Left cardiac atrium (tissue), 4 donors: ENCODE measurements at regions not wholly inside any gene's neighbourhood (a gene's known extent, or its start where the extent isn't known, plus 50 kb on each side); places are given as distances from the start of the nearest gene placed in this dataset.

Experiments used
- ATAC-seq, 2 donors: fragments of 200-7000 bp; cut with Tn5 transposase; one replicate each; pipeline ENCODE4 v1.9.1; 2020; ENCODE audit warnings: mild to moderate bottlenecking in 2 of 2, moderate library complexity in 2 of 2
- DNase-seq: peaks from one replicate; pipeline ENCODE4 v3.0.0-alpha.2; 2020
- intact Hi-C, 2 donors: fragments of 100-400 bp; cut with DNase I; formaldehyde crosslinking; loops; one replicate each; pipeline versions ENCODE4 v1.14.1 to v1.15.1; 2022 to 2023
- donor health status: DM: no; HTN: yes; CAD: no.
- donor health status: DM: no; HTN: yes; CAD: no; lungs with severe emphysema.
- donor health status: DM: yes; HTN: yes; CAD: no.
- donor health status: Dilated cardiomyopathy.

DNA sequence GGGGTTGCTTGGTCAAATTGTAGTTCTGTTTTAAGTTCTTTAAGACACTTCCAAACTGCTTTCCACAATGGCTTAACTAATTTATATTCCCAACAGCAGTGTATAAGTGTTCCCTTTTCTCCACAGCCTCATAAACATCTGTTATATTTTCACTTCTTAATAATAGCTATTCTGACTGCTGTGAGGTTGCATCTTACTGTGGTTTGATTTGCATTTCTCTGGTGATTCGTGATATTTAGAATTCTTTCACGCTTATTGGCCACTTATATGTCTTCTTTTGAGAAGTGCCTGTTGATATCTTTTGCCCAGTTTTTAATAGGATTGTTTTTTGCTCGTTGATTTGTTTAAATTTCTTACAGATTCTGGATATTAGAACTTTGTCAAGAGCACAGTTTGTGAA, 278.6 kb upstream of the ITM2A start:
- no peak for ATAC-seq
- intact Hi-C loops = no loop called here
- DNase-seq = no peak

DNA sequence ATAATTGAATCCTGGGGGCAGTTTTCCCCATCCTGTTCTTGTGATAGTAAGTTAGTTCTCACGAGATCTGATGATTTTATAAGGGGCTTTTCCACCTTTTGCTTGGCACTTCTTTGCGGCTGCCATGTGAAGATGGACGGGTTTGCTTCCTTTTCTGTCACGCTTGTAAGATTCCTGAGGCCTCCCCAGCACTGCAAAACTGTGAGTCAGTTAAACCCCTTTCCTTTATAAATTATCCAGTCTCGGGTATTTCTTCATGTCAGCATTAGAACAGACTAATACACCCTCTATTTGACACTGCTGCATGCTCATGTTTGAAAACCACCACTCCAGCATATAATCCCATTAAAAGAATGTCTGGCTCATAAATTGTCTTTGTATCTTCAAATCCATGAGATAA, 264.4 kb upstream of the ITM2A start:
- ATAC-seq = no peak
- intact Hi-C loops = no loop called here

DNA sequence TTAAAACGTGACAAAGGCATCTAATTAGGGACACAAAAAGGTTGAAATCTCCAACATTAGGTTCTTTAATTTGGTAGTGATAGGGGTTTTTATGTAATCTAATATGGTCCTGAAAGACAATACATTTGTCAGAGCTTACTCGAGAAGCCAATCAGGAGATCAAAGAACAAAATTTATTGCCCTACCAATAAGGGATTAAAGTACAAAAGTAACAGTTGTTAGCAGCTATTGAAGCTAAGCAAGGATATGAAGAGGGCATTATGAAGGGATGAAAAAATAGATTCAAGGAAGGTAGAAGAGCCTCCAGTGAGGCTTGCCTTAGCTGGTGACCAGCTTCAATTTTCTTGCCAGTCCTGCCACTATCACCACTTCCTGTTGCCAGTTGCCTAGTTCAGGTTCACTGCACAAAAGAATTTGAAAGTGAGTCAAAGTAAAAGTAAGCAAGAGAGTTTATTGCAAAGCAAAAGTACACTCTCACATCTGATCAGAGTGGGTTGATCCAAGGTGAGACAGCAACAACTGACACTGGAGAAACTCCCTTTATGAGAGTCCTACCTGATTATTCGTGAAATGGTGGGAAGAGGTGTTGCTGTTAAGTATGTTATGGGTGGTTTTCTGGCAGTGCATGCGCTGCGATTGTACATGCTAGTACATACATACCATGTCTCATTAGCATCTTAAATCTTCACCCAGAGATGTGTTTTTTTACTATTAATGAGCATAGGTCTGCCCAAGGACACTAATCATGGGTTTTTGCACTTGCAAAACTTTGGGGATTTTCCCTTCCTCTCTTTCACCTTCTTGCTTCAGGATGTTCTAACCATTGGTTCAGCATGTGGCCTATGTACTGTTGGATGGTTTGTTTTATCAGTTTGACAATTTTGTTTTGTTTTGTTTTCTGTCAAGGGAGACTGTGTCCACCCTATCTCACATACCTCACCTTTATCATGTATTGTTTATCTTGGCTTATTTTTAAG, 263.2 kb upstream of the ITM2A start:
- DNase-seq = no peak
- no peak for ATAC-seq
- intact Hi-C loops = no loop called here

More for the DNA sequence above, 264.4 kb upstream of the ITM2A start:
- no peak for DNase-seq

DNA sequence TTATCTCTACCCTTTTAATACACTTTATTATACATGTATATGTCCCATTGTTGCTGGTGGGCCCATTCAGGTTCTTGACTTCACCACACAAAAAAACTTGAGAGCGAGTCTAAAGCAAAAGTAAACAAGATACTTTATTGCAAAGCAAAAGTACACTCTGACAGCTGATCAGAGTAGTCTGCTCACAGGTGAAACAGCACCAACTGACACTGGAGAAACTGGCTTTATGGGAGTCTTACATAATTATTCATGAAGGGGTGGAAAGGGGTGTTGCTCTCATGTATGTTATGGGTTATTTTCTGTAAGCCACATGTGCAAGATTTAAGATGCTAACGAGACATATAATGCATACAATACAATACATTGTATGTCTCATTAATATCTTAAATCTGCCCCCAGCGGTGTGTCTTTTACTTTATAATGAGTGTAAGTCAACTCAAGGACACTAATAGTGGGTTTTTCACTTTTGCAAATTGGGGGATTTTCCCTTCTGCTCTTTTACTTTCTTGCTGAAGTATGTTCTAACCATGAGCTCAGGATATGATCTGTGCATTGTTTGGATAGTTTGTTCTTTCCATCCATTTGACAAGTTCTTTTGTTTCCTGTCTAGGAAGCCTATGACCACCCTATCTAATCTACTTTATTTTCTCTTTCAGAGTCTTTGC, 256.1 kb upstream of the ITM2A start:
- ATAC-seq (no peak), DNase-seq (no peak)
- intact Hi-C loops = no loop called here

DNA sequence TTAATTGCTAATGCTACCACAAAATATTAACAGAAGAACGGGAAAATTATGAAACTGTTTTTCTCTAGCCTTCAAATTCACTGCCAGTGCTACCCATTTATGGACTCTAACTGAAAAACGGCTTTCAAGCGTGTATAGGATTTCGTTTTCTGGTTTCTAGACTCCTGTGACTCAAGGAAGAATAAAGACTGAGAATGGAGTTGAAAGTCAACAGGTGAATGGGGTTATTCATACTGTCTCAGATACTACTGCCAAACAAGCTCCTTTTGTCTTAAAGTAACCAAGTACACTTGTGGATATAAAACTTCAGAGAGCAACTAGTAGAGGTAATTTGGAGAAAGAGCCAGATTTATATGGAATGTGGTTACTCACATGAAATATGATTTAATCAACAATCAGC, 251.1 kb upstream of the ITM2A start:
- no peak for DNase-seq
- no peak for ATAC-seq
- intact Hi-C loops = no loop called here

DNA sequence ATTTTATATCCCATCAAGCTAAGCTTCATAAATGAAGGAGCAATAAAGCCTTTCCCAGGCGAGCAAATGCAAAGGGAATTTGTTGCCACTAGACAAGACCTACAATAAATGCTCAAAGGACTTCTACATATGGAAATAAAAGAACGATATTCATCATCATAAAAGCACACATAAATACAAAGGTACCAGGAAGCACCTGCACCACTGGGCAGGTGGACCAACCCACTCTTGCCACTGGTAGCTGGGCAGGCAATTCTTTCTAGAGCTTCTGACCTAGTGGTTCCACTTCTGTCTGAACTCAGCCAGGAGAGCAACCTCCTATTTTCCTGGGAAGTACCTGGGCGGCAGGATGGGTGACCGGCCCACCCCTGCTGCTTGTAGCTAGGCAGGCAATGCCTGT, 237.2 kb upstream of the ITM2A start:
- DNase-seq = no peak
- ATAC-seq = no peak
- intact Hi-C loops = no loop called here

DNA sequence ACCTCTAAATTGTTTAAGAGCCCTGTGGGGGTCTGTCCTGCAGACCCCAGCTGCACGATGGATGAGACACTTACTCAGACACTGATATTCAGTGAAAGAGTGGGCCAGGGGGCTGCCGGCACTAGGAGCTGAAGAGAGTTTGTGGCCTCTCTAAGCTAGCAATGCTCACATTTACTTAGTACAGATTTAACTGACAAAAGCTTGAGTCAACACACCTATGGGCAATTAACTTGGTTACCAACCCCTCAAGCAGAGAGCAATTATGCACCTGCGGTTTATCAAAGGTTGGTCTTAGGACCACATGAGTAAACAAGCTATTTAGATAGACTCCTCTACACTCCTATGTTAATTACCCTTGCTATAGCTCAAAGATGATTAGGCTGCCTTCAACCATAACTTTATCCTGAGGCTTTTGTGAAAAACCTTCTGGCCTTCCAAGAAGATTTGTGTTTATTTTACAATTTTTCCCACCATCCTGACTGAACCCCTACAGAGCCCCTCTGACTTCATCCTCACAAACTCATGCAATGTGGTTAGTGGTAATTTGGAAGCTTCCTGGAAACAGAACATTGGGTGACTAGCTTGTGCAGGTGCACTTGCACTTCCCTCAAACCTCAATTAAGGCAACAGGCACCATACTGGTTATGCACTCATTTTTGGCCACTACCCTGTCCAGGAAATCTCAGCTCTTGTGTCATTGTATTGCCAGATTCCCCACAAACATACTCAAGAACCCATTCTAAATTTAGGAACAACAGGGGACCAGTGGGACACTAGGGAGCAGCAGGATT, 234.4 kb upstream of the ITM2A start:
- intact Hi-C loops = no loop called here
- ATAC-seq (no peak), DNase-seq (no peak)

DNA sequence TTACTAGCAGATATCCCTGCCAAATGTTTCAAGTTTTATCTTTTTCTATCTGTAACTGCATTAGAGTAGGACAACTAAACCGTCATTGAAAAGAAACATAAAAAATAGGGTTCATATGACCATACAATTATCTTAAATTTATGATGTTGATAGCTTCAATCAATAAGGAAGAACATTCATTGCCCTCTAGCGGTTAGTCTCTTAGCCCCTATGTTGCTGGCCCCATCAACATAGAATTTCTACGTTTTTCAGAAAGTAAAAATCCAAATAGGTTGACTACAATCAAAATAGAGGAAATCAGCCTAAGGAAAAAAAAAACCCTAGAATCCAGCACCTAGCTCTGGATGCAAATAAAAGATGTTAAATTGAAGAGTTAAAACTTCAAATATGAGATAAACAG, 225.1 kb upstream of the ITM2A start:
- ATAC-seq = no peak
- intact Hi-C loops = no loop called here
- DNase-seq = no peak

DNA sequence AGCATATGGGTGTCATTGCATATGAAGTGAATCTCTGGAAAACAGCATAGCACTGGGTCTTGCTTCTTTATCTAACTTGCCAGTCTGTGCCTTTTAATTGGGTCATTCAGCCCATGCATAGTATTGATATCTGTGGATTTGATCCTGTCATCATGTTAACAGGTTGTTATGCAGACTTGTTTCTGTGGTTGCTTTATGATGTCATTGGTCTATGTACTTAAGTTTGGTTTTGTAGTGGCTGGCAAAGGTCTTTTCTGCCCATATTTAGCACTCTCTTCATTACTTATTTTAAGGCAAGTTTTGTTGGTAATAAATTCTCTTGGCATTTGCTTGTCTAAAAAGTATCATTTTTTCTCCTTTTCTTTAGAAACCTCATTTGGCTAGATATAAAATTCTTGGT, 221.1 kb upstream of the ITM2A start:
- ATAC-seq = no peak
- DNase-seq = no peak
- intact Hi-C loops = no loop called here

DNA sequence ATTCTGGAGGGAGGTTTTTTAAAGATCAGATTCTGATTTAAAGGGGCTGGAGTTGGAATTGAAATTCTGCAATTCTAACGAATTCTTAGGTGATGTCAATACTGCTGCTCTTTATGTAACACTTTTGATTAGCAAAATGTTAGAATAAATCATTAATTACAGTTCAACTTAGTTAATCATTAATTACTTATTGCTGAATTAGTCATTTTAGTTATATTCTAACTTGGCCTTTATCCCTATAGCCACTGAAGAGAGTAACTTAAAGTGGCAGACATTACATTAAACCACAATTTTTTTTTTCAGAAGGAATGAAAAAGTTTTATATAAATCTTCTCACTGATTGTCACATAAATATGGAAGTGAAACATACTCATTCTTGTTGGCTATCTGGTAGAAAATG, 206.6 kb upstream of the ITM2A start:
- DNase-seq (no peak), ATAC-seq (no peak)
- intact Hi-C loops = no loop called here

DNA sequence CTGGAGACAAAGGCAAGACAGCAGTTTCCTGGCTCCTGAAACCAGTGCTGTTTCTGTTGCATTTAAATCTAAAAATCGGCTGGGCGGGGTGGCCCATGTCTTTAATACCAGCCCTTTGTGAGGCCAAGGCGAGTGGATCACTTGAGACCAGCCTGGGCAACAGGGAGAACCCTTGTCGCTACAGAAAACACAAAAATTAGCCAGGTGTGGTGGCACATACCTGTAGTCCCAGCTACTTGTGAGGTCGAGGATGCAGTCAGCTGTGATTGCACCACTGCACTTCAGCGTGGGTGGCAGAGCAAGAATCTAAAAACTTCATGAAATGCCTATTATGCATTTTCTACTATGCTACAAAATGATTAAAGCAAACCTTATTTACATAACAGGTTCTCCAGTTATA, 205.4 kb upstream of the ITM2A start:
- no peak for DNase-seq
- intact Hi-C loops = no loop called here
- no peak for ATAC-seq

DNA sequence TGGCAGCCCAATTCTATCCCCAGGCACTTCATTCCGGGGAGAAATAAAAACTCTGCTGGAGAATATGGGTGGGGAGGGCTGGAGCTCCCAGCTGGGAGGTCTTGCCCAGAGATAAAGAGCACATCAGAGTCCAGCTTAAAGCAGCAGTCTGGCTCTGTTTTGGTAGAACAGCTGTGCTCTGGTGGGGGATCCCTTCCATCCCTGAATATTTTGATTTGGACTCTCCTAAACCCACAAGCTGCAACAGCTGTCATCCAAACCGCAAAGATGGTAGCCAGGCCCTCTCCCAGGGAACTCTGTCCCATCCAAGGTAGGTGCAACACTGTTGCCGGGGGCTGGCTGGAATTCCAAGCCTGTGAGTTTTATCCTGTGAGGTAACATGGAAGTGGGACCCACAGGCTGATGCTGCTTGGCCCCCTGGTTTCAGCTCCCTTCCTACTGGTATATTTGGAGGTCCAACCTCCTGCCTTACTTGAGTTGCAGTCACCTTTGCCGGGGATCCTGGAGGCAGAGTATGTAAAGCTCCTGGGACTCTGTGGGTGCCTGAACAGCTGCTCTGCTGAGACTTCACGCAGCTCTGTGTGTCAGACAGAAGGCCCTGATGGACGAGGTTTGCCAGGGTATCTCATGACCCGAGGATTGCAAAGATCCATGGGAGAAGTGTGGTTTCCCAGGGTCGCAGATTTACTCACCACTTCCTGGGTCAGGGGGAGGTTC, 203.5 kb upstream of the ITM2A start:
- ATAC-seq = peak in 1 of 2 donors; percentile 53
- intact Hi-C loops = no loop called here
- DNase-seq = no peak

DNA sequence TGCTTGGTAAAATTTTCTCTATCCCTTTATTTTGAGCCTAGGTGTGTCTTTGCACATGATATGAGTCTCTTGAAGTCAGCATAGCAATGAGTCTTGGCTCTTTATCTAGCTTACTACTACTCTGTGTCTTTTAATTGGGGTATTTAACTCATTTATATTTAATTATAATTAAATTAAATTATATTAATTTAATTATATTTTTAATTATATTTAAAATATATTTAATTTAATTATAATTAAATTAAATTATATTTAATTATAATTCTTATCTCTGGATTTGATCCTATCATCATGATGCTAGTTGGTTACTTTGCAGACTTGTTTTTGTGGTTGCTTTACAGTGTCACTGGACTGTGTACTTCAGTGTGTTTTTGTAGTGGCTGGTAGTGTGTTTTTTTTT, 201.2 kb upstream of the ITM2A start:
- ATAC-seq (no peak), DNase-seq (no peak)

DNA sequence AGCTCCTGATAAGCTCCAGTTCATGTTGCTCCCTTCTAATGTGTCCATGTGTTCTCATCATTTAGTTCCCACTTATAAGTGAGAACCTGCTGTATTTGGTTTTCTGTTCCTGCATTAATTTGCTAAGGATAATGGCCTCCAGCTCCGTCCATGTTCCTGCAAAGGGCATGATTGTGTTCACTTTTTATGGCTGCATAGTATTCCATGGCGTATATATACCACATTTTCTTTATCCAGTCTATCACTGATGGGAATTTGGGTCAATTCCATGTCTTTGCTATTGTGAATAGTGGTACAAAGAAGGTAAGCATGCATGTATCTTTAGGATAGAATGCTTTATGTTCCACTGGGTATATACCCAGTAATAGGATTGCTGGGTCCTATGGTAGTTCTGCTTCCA, 197.2 kb upstream of the ITM2A start:
- intact Hi-C loops = no loop called here
- DNase-seq = no peak
- no peak for ATAC-seq

More for the DNA sequence above, 201.2 kb upstream of the ITM2A start:
- intact Hi-C loops = no loop called here

DNA sequence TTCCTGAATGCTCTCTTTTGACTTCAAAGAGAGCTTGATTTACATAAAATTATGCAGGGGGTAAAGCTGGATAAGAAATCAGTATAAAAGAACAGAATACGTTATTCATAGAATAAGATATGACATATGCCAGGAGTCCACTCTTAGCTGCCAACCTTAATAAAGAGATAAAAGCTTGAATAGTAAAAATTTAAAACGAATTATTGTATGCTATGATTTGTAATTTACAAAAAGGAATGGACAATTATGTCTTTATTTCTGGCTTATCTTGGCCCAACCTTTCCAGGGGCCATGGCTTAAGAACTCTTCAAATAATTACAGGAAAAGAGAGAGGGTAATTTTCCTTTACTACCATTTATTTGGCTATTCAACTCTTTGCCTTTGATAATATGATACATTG, 192.2 kb upstream of the ITM2A start:
- no peak for ATAC-seq
- intact Hi-C loops = no loop called here
- no peak for DNase-seq

DNA sequence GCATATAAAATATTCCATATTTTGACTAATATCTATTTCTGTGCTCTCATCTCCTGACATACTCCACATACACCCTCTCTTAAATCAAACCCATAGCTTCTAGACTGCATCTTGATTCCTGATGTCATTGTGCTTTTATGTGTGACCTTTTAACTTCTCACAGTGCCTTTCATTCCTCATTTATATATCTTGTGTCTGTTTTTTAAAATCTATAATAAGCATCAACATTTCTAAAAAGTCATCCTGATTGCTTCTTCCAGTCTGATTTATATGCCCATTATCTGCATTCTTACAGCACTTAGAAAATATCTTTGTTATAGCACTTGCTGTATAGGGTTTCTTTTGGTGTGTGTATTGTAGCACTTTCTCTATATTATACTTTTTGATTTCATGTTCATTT, 190.1 kb upstream of the ITM2A start:
- intact Hi-C loops = no loop called here

DNA sequence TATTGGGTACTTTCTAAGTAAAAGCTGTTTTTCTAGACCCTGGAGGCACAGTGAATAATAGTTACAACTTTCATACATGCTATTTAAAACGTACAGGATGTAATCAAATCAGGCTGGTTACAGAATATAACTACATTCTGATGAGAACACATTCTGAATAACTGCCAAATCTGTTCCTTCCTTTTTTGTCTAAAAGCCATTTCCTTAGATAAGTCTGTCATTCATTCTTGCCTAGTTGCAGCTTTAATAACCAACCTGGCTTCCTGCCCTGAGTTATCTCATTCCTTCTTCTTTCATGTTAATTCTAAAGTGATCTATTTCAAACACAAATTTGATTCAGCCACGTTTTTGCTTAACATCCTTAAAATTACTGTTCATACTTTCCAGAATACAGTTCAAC, 189.7 kb upstream of the ITM2A start:
- intact Hi-C loops = no loop called here
- ATAC-seq (no peak), DNase-seq (no peak)

More for the DNA sequence above, 190.1 kb upstream of the ITM2A start:
- no peak for ATAC-seq
- no peak for DNase-seq

DNA sequence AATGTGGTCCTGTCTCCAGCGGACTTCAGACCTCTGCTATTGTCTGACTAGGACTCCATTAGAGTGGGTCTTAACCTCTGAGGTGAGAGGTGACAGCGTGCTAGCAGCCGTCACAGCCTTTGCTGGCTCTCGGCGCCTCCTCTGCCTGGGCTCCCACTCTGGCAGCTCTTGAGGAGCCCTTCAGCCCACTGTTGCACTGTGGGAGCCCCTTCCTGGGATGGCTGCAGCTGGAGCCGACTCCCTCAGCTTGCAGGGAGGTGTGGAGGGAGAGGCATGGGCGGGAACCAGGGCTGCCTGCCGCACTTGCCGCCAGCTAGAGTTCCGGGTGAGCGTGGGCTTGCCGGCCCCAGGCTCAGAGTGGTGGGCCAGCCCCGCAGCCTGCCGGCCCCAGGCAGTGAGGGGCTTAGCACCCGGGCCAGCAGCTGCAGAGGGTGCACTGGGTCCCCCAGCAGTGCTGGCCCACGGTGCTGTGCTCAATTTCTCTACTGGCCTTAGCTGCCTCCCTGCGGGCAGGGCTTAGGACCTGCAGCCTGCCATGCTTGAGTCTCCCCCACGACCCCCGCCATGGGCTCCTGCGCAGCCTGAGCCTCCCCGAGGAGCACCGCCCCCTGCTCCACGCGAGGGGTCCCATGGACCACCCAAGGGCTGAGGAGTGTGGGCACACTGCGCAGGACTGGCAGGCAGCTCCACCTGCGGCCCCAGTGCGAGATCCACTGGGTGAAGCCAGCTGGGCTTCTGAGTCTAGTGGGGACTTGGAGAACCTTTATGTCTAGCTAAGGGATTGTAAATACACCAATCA, 163.4 kb upstream of the ITM2A start:
- ATAC-seq (no peak), DNase-seq (no peak)
- intact Hi-C loops = no loop called here

DNA sequence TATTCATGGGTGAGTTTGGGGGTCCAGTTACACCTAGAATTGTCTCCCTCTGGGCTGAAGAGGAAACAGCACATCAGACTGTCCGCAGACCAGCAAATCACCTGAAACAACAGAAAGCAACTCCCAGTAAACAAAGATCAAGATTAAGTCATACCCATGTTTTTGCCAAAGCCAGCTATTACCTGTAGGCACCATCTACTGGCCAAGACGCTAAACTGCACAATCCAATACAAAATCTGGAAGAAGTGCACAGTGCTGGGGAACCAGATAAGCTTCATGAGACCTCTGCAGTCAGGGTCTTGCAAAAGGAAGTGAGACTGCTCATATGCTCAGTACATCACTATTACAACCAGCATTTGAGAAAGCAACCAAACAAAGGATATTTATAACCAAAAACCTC, 157.5 kb upstream of the ITM2A start:
- DNase-seq = no peak
- no peak for ATAC-seq
- intact Hi-C loops = no loop called here
